GM12872 (cell line): ENCODE measurements at regions not wholly inside any gene's neighbourhood (a gene's known extent, or its start where the extent isn't known, plus 50 kb on each side); places are given as distances from the start of the nearest gene placed in this dataset.

Source experiments
- TF ChIP-seq, protein P1 (sequence below): IDR thresholded peaks from 3 replicates; pipeline ENCODE4 v1.5.1; 2011; ENCODE audit warnings: low read depth, mild to moderate bottlenecking, low read length, moderate library complexity; ENCODE audit not compliant: insufficient read depth

DNA sequence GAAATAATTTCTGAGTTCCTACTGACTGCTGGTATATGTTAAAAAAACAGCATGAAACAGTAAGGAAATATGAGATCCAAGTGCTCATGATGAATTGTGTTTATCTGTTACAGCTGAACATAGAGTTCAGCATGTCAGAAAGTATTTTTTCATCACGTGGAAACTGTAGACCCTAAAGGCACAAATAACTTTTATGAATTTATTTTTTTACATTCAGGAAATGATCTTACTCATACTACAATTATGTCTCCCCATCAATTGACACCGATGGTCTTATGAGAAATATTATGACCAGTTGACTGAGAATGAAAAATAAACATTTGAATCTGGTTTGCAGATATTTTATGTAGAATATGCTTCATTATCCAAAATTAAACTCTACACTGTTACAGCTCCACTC is 283.1 kb upstream of the SPANXN4 start:
- TF ChIP-seq, protein P1, sequence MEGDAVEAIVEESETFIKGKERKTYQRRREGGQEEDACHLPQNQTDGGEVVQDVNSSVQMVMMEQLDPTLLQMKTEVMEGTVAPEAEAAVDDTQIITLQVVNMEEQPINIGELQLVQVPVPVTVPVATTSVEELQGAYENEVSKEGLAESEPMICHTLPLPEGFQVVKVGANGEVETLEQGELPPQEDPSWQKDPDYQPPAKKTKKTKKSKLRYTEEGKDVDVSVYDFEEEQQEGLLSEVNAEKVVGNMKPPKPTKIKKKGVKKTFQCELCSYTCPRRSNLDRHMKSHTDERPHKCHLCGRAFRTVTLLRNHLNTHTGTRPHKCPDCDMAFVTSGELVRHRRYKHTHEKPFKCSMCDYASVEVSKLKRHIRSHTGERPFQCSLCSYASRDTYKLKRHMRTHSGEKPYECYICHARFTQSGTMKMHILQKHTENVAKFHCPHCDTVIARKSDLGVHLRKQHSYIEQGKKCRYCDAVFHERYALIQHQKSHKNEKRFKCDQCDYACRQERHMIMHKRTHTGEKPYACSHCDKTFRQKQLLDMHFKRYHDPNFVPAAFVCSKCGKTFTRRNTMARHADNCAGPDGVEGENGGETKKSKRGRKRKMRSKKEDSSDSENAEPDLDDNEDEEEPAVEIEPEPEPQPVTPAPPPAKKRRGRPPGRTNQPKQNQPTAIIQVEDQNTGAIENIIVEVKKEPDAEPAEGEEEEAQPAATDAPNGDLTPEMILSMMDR: no peak

DNA sequence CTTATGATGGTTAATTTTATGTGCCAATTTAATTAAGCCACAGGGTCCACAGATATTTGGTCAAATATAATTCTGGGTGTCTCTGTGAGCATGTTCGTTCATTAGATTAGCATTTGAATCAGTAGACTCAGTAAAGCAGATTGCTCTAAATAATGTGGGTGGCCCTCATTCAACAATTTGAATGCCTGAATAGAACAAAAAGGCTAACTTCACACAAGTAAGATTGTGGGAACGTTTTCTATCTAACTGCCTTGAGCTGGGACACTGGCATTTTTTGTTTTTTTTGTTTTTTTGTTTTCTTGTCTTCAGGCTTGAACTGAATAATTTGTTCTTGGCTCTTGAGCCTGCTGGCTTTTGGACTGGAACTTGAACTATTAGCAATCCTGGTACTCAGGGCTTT is 292.4 kb upstream of the SPANXN4 start:
- TF ChIP-seq, protein P1: no peak

DNA sequence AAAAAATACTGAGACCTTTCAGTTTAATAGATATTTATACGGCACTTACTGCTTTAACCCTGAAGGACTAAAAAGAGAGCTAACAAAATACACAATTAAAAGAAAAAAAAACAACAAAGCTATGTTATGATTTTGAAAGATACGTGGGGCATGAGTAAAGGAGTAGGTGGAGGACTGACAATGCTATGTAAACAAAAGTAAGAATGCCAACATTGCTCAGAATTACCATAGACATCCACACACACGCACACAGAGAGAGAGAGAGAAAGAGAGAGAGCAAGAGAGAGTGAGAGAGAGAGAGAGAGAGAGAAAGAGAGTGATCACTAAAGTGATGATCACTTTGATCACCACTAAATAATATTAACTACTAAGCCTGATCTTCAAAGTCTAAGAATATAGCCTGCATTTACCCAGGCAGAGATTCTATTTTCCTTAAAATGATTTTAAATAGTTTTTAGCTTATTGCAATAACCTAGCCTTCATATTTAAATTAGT is 313.9 kb upstream of the SPANXN4 start:
- TF ChIP-seq, protein P1: no peak

DNA sequence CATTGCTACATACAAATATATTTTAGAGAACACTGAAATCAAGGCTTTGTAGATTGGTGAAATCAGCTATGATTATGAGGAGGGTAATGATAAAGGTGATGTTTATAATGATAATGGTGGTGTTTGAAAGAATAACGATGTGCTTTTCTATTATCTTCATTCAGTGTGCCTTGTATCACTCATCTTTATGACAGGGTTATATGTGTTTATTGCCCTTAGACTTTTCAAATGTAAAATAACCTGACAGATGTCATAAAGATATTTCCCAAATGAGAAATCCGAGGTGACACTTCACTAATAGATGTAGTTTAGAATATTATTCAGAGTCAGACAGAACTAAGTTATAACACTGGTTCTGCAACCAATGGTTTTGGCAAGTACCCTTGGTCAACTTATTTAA is 323.0 kb upstream of the SPANXN4 start:
- TF ChIP-seq, protein P1: no peak

DNA sequence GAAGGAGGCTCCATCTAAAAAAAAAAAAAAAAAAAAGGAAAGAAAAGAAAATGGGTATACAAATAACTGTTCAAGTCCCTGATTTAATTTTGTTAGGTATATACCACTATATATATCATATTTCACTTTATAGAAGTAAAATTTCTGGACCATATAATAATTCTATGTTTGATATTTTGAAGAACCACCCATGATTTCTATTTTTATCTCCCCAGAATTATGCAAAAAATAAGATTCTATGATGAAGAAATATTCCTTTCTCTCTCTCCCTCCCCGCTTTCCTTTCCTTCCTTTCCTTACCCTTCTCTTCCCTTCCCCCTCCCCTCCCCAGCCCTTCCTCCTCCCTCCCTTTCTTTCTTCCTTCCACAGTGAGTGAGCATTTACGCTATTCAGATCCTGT is 337.5 kb upstream of the SPANXN4 start:
- TF ChIP-seq, protein P1: no peak

DNA sequence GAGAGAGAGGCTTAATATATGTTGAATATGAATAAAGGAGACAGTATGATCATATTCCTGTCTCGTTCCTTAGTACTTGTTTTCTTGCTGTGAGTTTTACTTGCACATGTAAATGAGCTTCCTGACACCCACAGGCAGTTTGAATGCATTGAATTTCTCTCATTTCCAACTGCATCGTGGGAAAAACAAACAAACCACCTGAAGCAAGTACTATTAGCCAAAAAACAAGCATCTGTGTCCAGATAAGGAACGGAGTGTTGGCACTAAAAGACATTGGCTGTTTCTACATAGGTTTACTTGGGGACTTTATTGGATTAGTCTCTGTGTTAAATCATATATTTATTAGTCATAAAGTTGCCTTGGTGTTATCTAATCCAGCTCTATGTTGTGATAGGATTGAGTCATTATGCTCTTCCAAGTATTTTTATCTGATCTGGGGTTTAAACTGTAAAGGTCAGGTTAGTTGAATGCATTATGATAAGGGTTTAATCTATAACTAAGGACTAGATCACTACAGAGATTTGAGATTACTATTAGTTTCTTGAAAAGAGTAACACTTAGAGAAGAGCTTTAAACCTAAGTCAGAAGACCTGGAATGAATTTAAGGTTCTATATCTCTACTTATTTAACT is 339.0 kb upstream of the SPANXN4 start:
- TF ChIP-seq, protein P1: no peak

DNA sequence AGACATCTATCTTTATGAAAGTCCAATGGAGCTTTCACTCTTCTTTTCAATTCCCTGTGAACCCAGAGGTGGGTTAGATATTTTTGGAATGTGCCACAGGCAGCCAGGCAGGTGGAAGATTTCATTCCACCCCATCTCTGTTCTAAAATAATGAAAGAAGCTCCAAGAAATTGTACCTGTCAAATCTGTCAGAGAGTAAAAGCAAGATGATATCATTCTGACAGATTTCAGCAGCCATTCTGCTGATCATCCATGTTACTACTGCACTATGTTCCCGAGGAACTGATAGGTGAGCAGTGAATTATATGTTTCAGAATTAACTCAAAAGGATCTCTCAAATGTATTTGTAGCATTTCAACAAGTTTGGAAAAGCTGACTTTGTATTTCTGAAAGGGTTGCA is 339.5 kb upstream of the SPANXN4 start:
- TF ChIP-seq, protein P1: no peak
